CD4-positive, alpha-beta memory T cell (primary cell): ENCODE measurements at regions not wholly inside any gene's neighbourhood (a gene's known extent, or its start where the extent isn't known, plus 50 kb on each side); places are given as distances from the start of the nearest gene placed in this dataset.

Experiments used
- CTCF ChIA-PET: fragments of 350-600 bp; sonication (Branson Sonifier 250); formaldehyde crosslinking; loops from one replicate; lab custom pipeline; 2021; ENCODE audit warnings: inconsistent platforms; ENCODE audit not compliant: partially characterized antibody; lab: Charles Lee
- POLR2A ChIA-PET: fragments of 350-600 bp; sonication (Branson Sonifier 250); formaldehyde crosslinking; loops from one replicate; lab custom pipeline; 2021; ENCODE audit not compliant: partially characterized antibody; lab: Charles Lee
- DNase-seq, 5 donors: peaks; one replicate each; pipeline versions ENCODE4 v3.0.0 to v3.0.0-alpha.2; 2020 to 2022; ENCODE audit warnings: mixed read lengths in 1 of 5
- H3K27ac ChIP-seq: one replicate; pipeline ENCODE4 v1.7.0; 2013; ENCODE audit warnings: low read depth, low read length
- H3K27me3 ChIP-seq: 2 replicates; pipeline ENCODE4 v1.7.0; 2013; ENCODE audit warnings: mild to moderate bottlenecking, low read length, moderate library complexity; ENCODE audit not compliant: insufficient read depth
- H3K36me3 ChIP-seq: 2 replicates; pipeline ENCODE4 v1.7.0; 2013; ENCODE audit warnings: mild to moderate bottlenecking, low read length, moderate library complexity; ENCODE audit not compliant: insufficient read depth
- H3K4me1 ChIP-seq: 2 replicates; pipeline ENCODE4 v1.7.0; 2013; ENCODE audit warnings: mild to moderate bottlenecking, low read length, moderate library complexity; ENCODE audit not compliant: insufficient read depth
- H3K4me3 ChIP-seq, 2 donors: one replicate each; pipeline ENCODE4 v1.7.0; 2013; ENCODE audit warnings: low read length in 2 of 2, mild to moderate bottlenecking in 1 of 2
- H3K9me3 ChIP-seq, 2 donors: one replicate each; pipeline ENCODE4 v1.7.0; 2013; ENCODE audit warnings: low read length in 2 of 2, control low read depth in 1 of 2; ENCODE audit not compliant: control insufficient read depth in 1 of 2
- H3K27ac Mint-ChIP-seq, 7 donors: one replicate each; pipeline ENCODE4 v1.8.0; 2020 to 2021; ENCODE audit warnings: mixed read lengths in 7 of 7, mild to moderate bottlenecking in 6 of 7, inconsistent platforms in 3 of 7, moderate library complexity in 3 of 7
- H3K27me3 Mint-ChIP-seq, 2 donors: one replicate each; pipeline ENCODE4 v1.8.0; 2020 to 2021; ENCODE audit warnings: mixed read lengths in 2 of 2
- H3K36me3 Mint-ChIP-seq, 2 donors: one replicate each; pipeline ENCODE4 v1.8.0; 2020 to 2021; ENCODE audit warnings: mixed read lengths in 2 of 2, inconsistent platforms in 1 of 2, mild to moderate bottlenecking in 1 of 2
- H3K4me1 Mint-ChIP-seq, 4 donors: one replicate each; pipeline ENCODE4 v1.8.0; 2020 to 2021; ENCODE audit warnings: mixed read lengths in 4 of 4, mild to moderate bottlenecking in 1 of 4
- H3K4me3 Mint-ChIP-seq, 8 donors: one replicate each; pipeline ENCODE4 v1.8.0; 2020 to 2021; ENCODE audit warnings: mixed read lengths in 8 of 8, mild to moderate bottlenecking in 7 of 8, moderate library complexity in 6 of 8, inconsistent platforms in 3 of 8
- H3K9me3 Mint-ChIP-seq, 8 donors: one replicate each; pipeline ENCODE4 v1.8.0; 2020 to 2021; ENCODE audit warnings: mixed read lengths in 8 of 8, mild to moderate bottlenecking in 5 of 8, inconsistent platforms in 3 of 8, moderate library complexity in 1 of 8
- intact Hi-C: fragments of 100-400 bp; cut with micrococcal nuclease; formaldehyde crosslinking; loops from one replicate; pipeline ENCODE4 v1.15.1; 2023

DNA sequence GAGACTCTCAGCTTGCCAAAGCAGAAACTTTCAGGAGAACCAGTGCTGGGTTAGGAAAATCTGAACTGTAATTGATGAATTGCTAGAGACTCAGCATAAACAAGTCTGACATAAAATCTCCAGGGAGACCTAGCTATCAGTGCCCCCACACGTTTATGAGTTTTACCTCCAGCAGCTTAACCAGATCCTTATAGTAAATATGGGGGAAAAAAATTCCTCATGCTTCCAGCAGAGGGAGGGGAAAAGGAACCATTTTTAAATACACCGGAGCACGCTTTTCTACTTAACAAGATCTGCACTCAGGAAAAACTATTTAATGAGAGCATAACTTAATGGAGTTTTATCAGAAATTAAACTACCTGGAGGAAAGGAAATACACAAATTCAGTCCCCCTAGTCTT, 1040.7 kb upstream of the INTU start:
- no peaks in the 10 kb centered on the region for H3K4me1 ChIP-seq
- H3K27ac ChIP-seq = no peak overlapping the region
- CTCF ChIA-PET = no interaction called here
- intact Hi-C loops = no loop called here
- peaks cover 0 to 12% (median 5%) of the 10 kb centered on the region in 8 donors for H3K9me3 Mint-ChIP-seq
- DNase-seq = no peak
- H3K4me3 Mint-ChIP-seq = no peak overlapping the region
- POLR2A ChIA-PET = no interaction called here
- no peaks in the 10 kb centered on the region for H3K9me3 ChIP-seq
- no peak overlapping the region for H3K4me3 ChIP-seq
- H3K36me3 ChIP-seq = no peaks in the 10 kb centered on the region
- no peaks in the 10 kb centered on the region for H3K27me3 ChIP-seq
- H3K4me1 Mint-ChIP-seq = no peaks in the 10 kb centered on the region
- no peak overlapping the region for H3K27ac Mint-ChIP-seq
- H3K36me3 Mint-ChIP-seq = no peaks in the 10 kb centered on the region
- H3K27me3 Mint-ChIP-seq = no peaks in the 10 kb centered on the region

DNA sequence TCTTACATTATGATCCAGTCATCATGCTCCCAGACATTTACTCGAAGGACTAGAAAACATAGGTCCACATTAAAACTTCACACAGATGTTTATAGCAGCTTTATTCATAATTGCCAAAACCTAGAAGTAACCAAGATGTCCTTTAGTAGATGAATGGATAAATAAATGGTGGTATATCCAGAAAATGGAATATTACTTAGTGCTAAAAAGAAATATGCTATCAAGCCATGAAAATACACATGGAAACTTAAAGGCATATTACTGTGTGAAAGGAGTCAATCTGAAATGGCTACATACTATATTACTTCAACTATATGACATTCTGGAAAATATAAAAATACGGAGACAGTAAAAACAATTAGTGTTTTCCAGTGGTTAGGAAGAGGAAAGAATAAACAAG, 1039.1 kb upstream of the INTU start:
- CTCF ChIA-PET = no interaction called here
- H3K27ac Mint-ChIP-seq = no peak overlapping the region

DNA sequence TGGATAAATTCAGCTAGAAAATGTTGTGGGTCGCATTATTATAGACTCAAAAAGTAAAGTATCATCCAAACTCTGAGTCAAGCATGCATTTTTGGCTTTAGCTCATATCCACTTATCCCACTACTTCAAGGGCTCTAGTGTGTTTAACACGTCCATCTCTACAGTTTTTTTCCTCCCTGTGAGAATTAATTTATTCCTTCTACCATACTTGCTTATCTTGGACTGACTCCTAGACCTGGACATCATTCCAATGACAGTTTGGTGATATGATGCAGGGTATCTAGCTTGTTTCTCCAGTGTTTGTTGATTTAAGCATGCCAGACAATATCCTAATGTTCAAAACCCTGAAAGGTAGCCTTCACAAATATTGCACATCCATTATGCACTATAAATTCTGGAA, 1037.1 kb upstream of the INTU start:
- POLR2A ChIA-PET = no interaction called here
- CTCF ChIA-PET = no interaction called here
- H3K27me3 Mint-ChIP-seq = no peaks in the 10 kb centered on the region
- no peaks in the 10 kb centered on the region for H3K4me1 Mint-ChIP-seq
- H3K9me3 ChIP-seq = no peaks in the 10 kb centered on the region
- H3K27ac ChIP-seq = no peak overlapping the region
- no peaks in the 10 kb centered on the region for H3K36me3 ChIP-seq
- DNase-seq = no peak
- H3K27me3 ChIP-seq = no peaks in the 10 kb centered on the region
- no peak overlapping the region for H3K4me3 Mint-ChIP-seq
- no peak overlapping the region for H3K4me3 ChIP-seq
- no peaks in the 10 kb centered on the region for H3K4me1 ChIP-seq
- no peak overlapping the region for H3K27ac Mint-ChIP-seq
- H3K9me3 Mint-ChIP-seq = peaks cover 0 to 4% (median 1%) of the 10 kb centered on the region in 8 donors
- intact Hi-C loops = no loop called here
- H3K36me3 Mint-ChIP-seq = no peaks in the 10 kb centered on the region

More for the DNA sequence above, 1039.1 kb upstream of the INTU start:
- H3K36me3 Mint-ChIP-seq = no peaks in the 10 kb centered on the region
- H3K4me3 Mint-ChIP-seq = no peak overlapping the region
- H3K4me1 ChIP-seq = no peaks in the 10 kb centered on the region
- no peaks in the 10 kb centered on the region for H3K27me3 ChIP-seq
- no peaks in the 10 kb centered on the region for H3K36me3 ChIP-seq
- H3K9me3 Mint-ChIP-seq = peaks cover 0 to 10% (median 4%) of the 10 kb centered on the region in 8 donors
- H3K9me3 ChIP-seq = no peaks in the 10 kb centered on the region
- H3K4me3 ChIP-seq = no peak overlapping the region
- H3K27me3 Mint-ChIP-seq = no peaks in the 10 kb centered on the region
- H3K27ac ChIP-seq = no peak overlapping the region
- intact Hi-C loops = no loop called here
- no peak for DNase-seq
- no peaks in the 10 kb centered on the region for H3K4me1 Mint-ChIP-seq
- POLR2A ChIA-PET = no interaction called here

DNA sequence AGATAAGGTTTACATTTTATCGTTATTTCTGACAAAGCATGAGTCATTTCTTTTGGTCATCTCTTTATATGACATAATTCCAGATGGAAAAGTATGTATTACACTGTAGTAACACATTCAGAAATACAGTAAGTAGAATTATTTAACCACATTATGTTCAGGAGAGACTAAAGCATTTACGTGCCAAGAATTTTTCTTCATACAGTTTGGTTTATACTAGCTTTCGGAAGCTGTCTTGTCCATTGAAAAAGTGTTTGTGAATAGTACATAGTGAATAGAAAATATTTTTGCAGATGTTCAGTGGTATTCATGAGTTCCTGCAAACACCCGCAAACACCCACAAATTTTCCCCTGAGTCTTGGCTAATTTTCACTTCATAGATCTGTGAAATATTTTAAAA, 1033.0 kb upstream of the INTU start:
- DNase-seq = no peak
- Mint-ChIP-seq H3K36me3 (no peaks in the 10 kb centered on the region), H3K27ac (no peak overlapping the region), H3K4me1 (no peaks in the 10 kb centered on the region), H3K9me3 (peaks cover 0 to 4% (median 3%) of the 10 kb centered on the region in 8 donors), H3K4me3 (no peak overlapping the region), H3K27me3 (no peaks in the 10 kb centered on the region)
- intact Hi-C loops = no loop called here
- H3K27ac ChIP-seq = no peak overlapping the region
- H3K4me3 ChIP-seq = no peak overlapping the region
- ChIA-PET CTCF (no interaction called here), POLR2A (no interaction called here)
- no peaks in the 10 kb centered on the region for H3K27me3 ChIP-seq
- no peaks in the 10 kb centered on the region for H3K4me1 ChIP-seq
- H3K9me3 ChIP-seq = no peaks in the 10 kb centered on the region
- H3K36me3 ChIP-seq = no peaks in the 10 kb centered on the region

DNA sequence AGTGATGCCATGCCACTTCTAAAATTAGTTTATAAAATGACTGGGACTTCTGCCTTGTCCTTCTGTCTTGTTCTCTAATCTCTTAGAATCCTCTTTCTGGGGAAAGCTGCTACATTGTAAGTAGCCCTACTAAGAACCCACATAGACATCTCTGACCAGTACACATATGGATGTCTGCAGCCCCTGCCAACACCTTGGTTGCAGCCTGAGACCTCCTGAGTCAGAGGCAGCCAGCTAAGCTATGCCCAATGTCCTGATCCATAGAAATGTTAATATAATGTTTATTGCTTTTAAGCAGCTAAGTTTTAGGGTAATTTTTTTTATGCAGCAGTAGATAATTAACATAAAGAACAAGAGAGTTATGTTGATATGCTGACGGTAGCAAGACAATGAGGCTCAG, 1029.5 kb upstream of the INTU start:
- ChIA-PET CTCF (no interaction called here), POLR2A (no interaction called here)
- no peaks in the 10 kb centered on the region for H3K27me3 ChIP-seq
- no peak for DNase-seq
- intact Hi-C loops = no loop called here
- peaks cover 0 to 4% (median 0%) of the 10 kb centered on the region in 8 donors for H3K9me3 Mint-ChIP-seq
- H3K4me1 ChIP-seq = no peaks in the 10 kb centered on the region
- no peaks in the 10 kb centered on the region for H3K36me3 ChIP-seq
- no peaks in the 10 kb centered on the region for H3K9me3 ChIP-seq
- no peaks in the 10 kb centered on the region for H3K4me1 Mint-ChIP-seq
- H3K36me3 Mint-ChIP-seq = no peaks in the 10 kb centered on the region
- no peak overlapping the region for H3K4me3 Mint-ChIP-seq
- H3K27ac Mint-ChIP-seq = no peak overlapping the region
- no peak overlapping the region for H3K4me3 ChIP-seq
- no peaks in the 10 kb centered on the region for H3K27me3 Mint-ChIP-seq
- H3K27ac ChIP-seq = no peak overlapping the region

DNA sequence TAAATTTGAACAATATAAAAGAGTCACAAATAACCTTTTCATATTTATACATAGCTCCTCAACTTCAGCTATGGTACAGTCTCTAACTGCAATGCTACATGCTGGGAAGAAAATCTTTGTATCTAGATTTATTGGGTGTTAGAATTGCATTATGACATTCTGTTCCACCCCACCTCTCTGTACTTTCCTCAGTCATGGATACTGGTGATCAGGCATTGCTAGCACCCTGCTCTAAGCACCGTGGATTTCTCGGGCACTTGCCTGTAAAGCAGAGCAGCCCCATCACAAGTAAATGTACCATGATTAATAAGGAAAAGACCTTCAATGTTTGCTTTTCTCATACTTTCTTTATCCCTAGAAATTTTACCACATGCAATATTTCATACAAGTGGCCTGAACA, 1028.9 kb upstream of the INTU start:
- Mint-ChIP-seq H3K27me3 (no peaks in the 10 kb centered on the region), H3K4me1 (no peaks in the 10 kb centered on the region), H3K9me3 (peaks cover 0 to 4% (median 0%) of the 10 kb centered on the region in 8 donors), H3K36me3 (no peaks in the 10 kb centered on the region), H3K27ac (no peak overlapping the region), H3K4me3 (no peak overlapping the region)
- CTCF ChIA-PET = no interaction called here
- Histone ChIP-seq H3K4me1 (no peaks in the 10 kb centered on the region), H3K36me3 (no peaks in the 10 kb centered on the region), H3K4me3 (no peak overlapping the region), H3K9me3 (no peaks in the 10 kb centered on the region), H3K27me3 (no peaks in the 10 kb centered on the region), H3K27ac (no peak overlapping the region)
- POLR2A ChIA-PET = no interaction called here
- no peak for DNase-seq
- intact Hi-C loops = no loop called here

DNA sequence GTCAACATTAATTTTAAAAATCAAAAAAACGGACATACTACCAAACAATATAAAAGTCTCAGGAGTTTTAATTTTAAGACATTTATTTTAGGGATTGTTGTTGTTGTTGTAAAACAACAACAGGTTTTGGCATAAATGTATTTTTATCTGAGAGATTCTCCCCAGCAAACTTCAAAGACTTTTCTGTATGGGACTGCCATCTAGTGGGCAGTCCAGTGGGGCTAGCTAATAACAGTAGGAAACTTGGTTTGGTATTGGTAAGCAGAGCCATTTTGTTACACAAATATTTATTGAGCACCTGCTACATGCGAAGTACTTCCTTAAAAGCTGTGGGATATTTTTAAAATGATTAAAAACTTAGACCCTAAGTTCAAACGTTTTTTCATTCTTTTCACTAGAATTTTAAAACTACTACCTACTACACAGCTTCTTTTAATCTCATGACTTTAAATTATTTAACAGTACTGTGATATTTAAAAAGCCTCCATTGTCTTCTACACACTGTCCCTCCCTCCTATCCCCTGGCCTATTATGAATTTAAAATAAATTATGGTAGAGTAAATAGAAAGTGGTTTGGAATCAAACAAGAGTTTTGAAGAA, 1028.4 kb upstream of the INTU start:
- Histone ChIP-seq H3K36me3 (no peaks in the 10 kb centered on the region), H3K4me1 (no peaks in the 10 kb centered on the region), H3K4me3 (no peak overlapping the region), H3K27me3 (no peaks in the 10 kb centered on the region), H3K27ac (no peak overlapping the region), H3K9me3 (no peaks in the 10 kb centered on the region)
- DNase-seq = no peak
- intact Hi-C loops = no loop called here
- peaks cover 0 to 4% (median 0%) of the 10 kb centered on the region in 8 donors for H3K9me3 Mint-ChIP-seq
- H3K4me1 Mint-ChIP-seq = no peaks in the 10 kb centered on the region
- no peaks in the 10 kb centered on the region for H3K27me3 Mint-ChIP-seq
- CTCF ChIA-PET = no interaction called here
- H3K4me3 Mint-ChIP-seq = no peak overlapping the region
- POLR2A ChIA-PET = no interaction called here
- H3K27ac Mint-ChIP-seq = no peak overlapping the region
- H3K36me3 Mint-ChIP-seq = no peaks in the 10 kb centered on the region

DNA sequence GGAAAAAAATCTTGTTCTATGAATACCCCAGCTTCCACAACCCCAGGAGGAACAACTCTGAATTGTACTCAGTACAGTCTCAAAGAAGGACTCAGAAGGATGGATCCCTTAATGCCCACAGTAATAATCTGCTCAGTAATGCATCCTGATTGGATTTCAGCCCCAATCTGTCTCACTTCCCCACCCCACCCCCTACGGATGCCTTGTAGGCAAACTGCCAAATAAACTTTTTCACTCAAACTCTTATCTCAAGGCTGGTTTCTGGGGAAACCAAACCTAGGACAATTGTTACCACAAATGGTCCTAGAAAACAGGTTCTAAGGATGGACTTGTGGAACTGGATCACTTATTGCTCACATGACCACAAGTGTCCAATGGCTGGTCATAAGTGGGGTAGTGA, 1021.8 kb upstream of the INTU start:
- peaks cover 0 to 7% (median under 1%) of the 10 kb centered on the region in 8 donors for H3K9me3 Mint-ChIP-seq
- no peaks in the 10 kb centered on the region for H3K36me3 ChIP-seq
- H3K36me3 Mint-ChIP-seq = no peaks in the 10 kb centered on the region
- H3K4me1 Mint-ChIP-seq = no peaks in the 10 kb centered on the region
- no peak overlapping the region for H3K4me3 ChIP-seq
- no peaks in the 10 kb centered on the region for H3K9me3 ChIP-seq
- H3K4me3 Mint-ChIP-seq = no peak overlapping the region
- POLR2A ChIA-PET = no interaction called here
- CTCF ChIA-PET = no interaction called here
- H3K27ac ChIP-seq = no peak overlapping the region
- no peak overlapping the region for H3K27ac Mint-ChIP-seq
- no peaks in the 10 kb centered on the region for H3K27me3 ChIP-seq
- no peaks in the 10 kb centered on the region for H3K27me3 Mint-ChIP-seq
- DNase-seq = no peak
- intact Hi-C loops = no loop called here
- no peaks in the 10 kb centered on the region for H3K4me1 ChIP-seq
